Neural cell (in vitro differentiated cells): ENCODE measurements at regions not wholly inside any gene's neighbourhood (a gene's known extent, or its start where the extent isn't known, plus 50 kb on each side); places are given as distances from the start of the nearest gene placed in this dataset.

Experiments used
- H2AFZ ChIP-seq: fragments of 200-600, 300-800 bp; sonication (generic), shearing (Covaris generic); 2 replicates; pipeline ENCODE4 v1.6.0; 2014; ENCODE audit warnings: low read depth, mild to moderate bottlenecking, antibody characterized with exemption, low read length, moderate library complexity
- H3F3A ChIP-seq: fragments of 200-600 bp; shearing (Covaris generic); 2 replicates; pipeline ENCODE4 v1.6.1; 2016; ENCODE audit warnings: mild to moderate bottlenecking, moderate library complexity, mixed read lengths, antibody characterized with exemption, low read length; ENCODE audit not compliant: insufficient read depth, poor library complexity, severe bottlenecking
- H3K27ac ChIP-seq: fragments of 200-600, 300-800 bp; sonication (generic), shearing (Covaris generic); 2 replicates; pipeline ENCODE4 v1.5.1; 2014; ENCODE audit warnings: mild to moderate bottlenecking, low read length, moderate library complexity
- H3K27me3 ChIP-seq: fragments of 300-800, 200-600 bp; sonication (generic), shearing (Covaris generic); 2 replicates; pipeline ENCODE4 v1.6.0; 2014; ENCODE audit warnings: mild to moderate bottlenecking, low read depth, low read length, moderate library complexity; ENCODE audit not compliant: insufficient read depth
- H3K36me3 ChIP-seq: fragments of 300-800, 200-600 bp; sonication (generic), shearing (Covaris generic); 2 replicates; pipeline ENCODE4 v1.5.1; 2014; ENCODE audit warnings: mild to moderate bottlenecking, antibody characterized with exemption, low read length, moderate library complexity; ENCODE audit not compliant: insufficient read depth
- H3K4me2 ChIP-seq: fragments of 300-800, 200-600 bp; sonication (generic), shearing (Covaris generic); 2 replicates; pipeline ENCODE4 v1.6.0; 2014; ENCODE audit warnings: mild to moderate bottlenecking, low read length
- H3K4me3 ChIP-seq: fragments of 300-800, 200-600 bp; sonication (generic), shearing (Covaris generic); 2 replicates; pipeline ENCODE4 v1.5.1; 2014; ENCODE audit warnings: mild to moderate bottlenecking, low read length, moderate library complexity
- H3K79me2 ChIP-seq: fragments of 200-600 bp; shearing (Covaris generic); replicated peaks from 2 replicates; pipeline ENCODE4 v1.6.0; 2014; ENCODE audit warnings: mild to moderate bottlenecking, low read length, moderate library complexity; ENCODE audit not compliant: insufficient read depth
- H3K9ac ChIP-seq: fragments of 300-800, 200-600 bp; sonication (generic), shearing (Covaris generic); 2 replicates; pipeline ENCODE4 v1.6.1; 2016; ENCODE audit warnings: mild to moderate bottlenecking, low read length, mixed read lengths
- H3K9me2 ChIP-seq: fragments of 200-600 bp; shearing (Covaris generic); 2 replicates; pipeline ENCODE4 v1.6.1; 2016; ENCODE audit warnings: mild to moderate bottlenecking, low read length, mixed read lengths; ENCODE audit not compliant: insufficient read depth
- H3K9me3 ChIP-seq: fragments of 200-600, 300-800 bp; sonication (generic), shearing (Covaris generic); 2 replicates; pipeline ENCODE4 v1.6.1; 2016; ENCODE audit warnings: mild to moderate bottlenecking, mixed run types, low read length, moderate library complexity, mixed read lengths
- H4K20me1 ChIP-seq: fragments of 200-600 bp; shearing (Covaris generic); 2 replicates; pipeline ENCODE4 v1.6.1; 2016; ENCODE audit warnings: mild to moderate bottlenecking, mixed run types; ENCODE audit not compliant: insufficient read depth
- EP300 ChIP-seq: fragments of 450-650 bp; conservative IDR thresholded peaks from 2 replicates; pipeline ENCODE4 v1.6.1; 2014; ENCODE audit warnings: antibody characterized with exemption, mild to moderate bottlenecking, moderate library complexity; ENCODE audit not compliant: poor library complexity, severe bottlenecking
- EZH2 ChIP-seq: fragments of 200-600, 300-800 bp; shearing (Covaris generic), sonication (generic); IDR thresholded peaks from 2 replicates; pipeline ENCODE4 v1.6.1; 2014; ENCODE audit warnings: antibody characterized with exemption, low read length, borderline replicate concordance, mild to moderate bottlenecking; ENCODE audit not compliant: insufficient read depth, poor library complexity, severe bottlenecking
- MXI1 ChIP-seq: fragments of 450-650 bp; conservative IDR thresholded peaks from 2 replicates; pipeline ENCODE4 v1.6.1; 2014; ENCODE audit warnings: antibody characterized with exemption, mild to moderate bottlenecking; ENCODE audit not compliant: poor library complexity, severe bottlenecking
- POLR2AphosphoS5 ChIP-seq: IDR thresholded peaks from 2 replicates; pipeline ENCODE4 v1.6.1; 2012
- RAD21 ChIP-seq: fragments of 450-650 bp; conservative IDR thresholded peaks from 2 replicates; pipeline ENCODE4 v1.6.1; 2014; ENCODE audit warnings: antibody characterized with exemption, mild to moderate bottlenecking, moderate library complexity
- SMC3 ChIP-seq: fragments of 450-650 bp; conservative IDR thresholded peaks from 2 replicates; pipeline ENCODE4 v1.6.1; 2014; ENCODE audit warnings: antibody characterized with exemption, mild to moderate bottlenecking, moderate library complexity; ENCODE audit not compliant: poor library complexity
- TAF1 ChIP-seq: IDR thresholded peaks from 2 replicates; pipeline ENCODE4 v1.6.1; 2012; ENCODE audit warnings: low read depth
- TF ChIP-seq, protein P1 (sequence below): fragments of 450-650 bp; IDR thresholded peaks from 2 replicates; pipeline ENCODE4 v1.5.1; 2014; ENCODE audit warnings: antibody characterized with exemption, mild to moderate bottlenecking, moderate library complexity; ENCODE audit not compliant: poor library complexity, severe bottlenecking
- TF ChIP-seq, protein P2 (sequence below): IDR thresholded peaks from 2 replicates; pipeline ENCODE4 v1.6.1; 2012; ENCODE audit warnings: borderline replicate concordance

DNA sequence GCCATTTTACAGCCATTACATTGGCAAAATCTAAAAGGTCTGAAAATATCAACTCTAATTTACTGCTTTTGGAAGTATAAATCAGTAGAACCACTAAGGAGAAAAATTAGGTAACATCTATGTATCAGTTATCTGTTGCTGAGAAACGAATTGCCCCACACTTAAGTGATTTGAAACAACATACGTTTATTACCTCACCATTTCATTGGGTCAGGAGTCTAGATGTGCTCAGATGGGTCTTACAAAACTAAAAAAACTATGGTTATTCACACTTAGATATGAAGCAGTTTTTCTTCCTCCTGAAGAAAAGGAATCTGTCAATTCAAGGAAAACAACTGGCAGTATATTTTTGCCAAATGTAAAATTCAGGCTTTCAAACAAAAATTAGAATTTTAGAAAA, 80.1 kb upstream of the APBB1IP start:
- Histone ChIP-seq H3K36me3 (no peaks in the 10 kb centered on the region), H4K20me1 (no peaks in the 10 kb centered on the region), H3K79me2 (no peaks in the 10 kb centered on the region), H3K9me3 (no peaks in the 10 kb centered on the region), H3F3A (no peaks in the 10 kb centered on the region), H3K4me2 (no peak overlapping the region), H2AFZ (no peak overlapping the region), H3K4me3 (no peak overlapping the region), H3K27me3 (no peaks in the 10 kb centered on the region), H3K27ac (no peak overlapping the region), H3K9ac (no peak overlapping the region), H3K9me2 (no peaks in the 10 kb centered on the region)
- no peak for TF ChIP-seq EZH2
- TF ChIP-seq, protein P1, sequence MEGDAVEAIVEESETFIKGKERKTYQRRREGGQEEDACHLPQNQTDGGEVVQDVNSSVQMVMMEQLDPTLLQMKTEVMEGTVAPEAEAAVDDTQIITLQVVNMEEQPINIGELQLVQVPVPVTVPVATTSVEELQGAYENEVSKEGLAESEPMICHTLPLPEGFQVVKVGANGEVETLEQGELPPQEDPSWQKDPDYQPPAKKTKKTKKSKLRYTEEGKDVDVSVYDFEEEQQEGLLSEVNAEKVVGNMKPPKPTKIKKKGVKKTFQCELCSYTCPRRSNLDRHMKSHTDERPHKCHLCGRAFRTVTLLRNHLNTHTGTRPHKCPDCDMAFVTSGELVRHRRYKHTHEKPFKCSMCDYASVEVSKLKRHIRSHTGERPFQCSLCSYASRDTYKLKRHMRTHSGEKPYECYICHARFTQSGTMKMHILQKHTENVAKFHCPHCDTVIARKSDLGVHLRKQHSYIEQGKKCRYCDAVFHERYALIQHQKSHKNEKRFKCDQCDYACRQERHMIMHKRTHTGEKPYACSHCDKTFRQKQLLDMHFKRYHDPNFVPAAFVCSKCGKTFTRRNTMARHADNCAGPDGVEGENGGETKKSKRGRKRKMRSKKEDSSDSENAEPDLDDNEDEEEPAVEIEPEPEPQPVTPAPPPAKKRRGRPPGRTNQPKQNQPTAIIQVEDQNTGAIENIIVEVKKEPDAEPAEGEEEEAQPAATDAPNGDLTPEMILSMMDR: no peak
- TF ChIP-seq RAD21: no peak
- TF ChIP-seq SMC3: no peak
- TF ChIP-seq TAF1: no peak
- no peak for TF ChIP-seq POLR2AphosphoS5

DNA sequence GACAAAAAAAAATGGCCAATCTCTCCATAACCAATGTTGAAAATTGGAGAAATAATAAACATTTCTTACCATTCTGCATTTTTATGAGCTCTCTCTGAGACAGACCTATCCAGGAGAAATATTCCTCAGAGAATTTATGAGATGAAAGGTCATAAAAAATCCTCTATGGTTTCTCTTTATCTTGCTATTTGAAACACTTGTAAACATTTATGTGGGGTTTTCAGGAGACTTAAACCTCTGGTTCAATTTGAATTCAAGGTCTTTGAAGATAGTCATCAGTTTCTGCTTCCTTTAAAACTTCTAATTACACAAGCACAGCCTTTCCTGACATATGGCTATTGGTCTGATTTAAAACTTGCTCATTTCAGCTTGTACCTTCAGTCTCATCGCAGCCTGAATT, 78.5 kb upstream of the APBB1IP start:
- no peaks in the 10 kb centered on the region for H3K9me3 ChIP-seq
- no peak for TF ChIP-seq SMC3
- no peak for TF ChIP-seq TAF1
- TF ChIP-seq POLR2AphosphoS5: no peak
- H4K20me1 ChIP-seq: no peaks in the 10 kb centered on the region
- no peak overlapping the region for H3K4me2 ChIP-seq
- H3F3A ChIP-seq: no peaks in the 10 kb centered on the region
- no peak overlapping the region for H2AFZ ChIP-seq
- no peaks in the 10 kb centered on the region for H3K9me2 ChIP-seq
- H3K27me3 ChIP-seq: no peaks in the 10 kb centered on the region
- no peak overlapping the region for H3K27ac ChIP-seq
- no peaks in the 10 kb centered on the region for H3K36me3 ChIP-seq
- no peak overlapping the region for H3K9ac ChIP-seq
- no peaks in the 10 kb centered on the region for H3K79me2 ChIP-seq
- H3K4me3 ChIP-seq: no peak overlapping the region

DNA sequence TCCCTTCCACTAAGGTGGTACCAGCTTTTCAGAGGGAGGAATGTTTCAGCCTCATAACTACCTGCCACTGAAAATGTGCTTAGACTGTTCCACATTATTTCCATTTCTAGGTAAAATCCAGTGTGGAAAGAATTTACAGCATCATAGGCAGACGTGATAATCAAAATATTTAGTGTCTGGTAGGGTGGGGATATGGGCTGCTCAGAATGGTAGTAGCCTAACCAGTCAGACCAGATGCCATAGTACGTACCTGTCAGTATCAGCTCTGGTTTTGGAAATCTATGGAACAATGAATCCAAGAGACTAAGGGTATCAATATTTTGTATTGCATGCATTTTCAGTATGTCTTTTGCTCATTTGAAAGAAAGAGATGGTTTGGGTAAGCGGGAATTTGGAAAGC, 76.8 kb upstream of the APBB1IP start:
- Histone ChIP-seq H3K36me3 (no peaks in the 10 kb centered on the region), H3K9ac (no peak overlapping the region), H3K27me3 (no peaks in the 10 kb centered on the region), H3K9me2 (no peaks in the 10 kb centered on the region), H2AFZ (no peak overlapping the region), H3K9me3 (no peaks in the 10 kb centered on the region), H3F3A (no peaks in the 10 kb centered on the region), H3K79me2 (no peaks in the 10 kb centered on the region), H4K20me1 (no peaks in the 10 kb centered on the region), H3K4me3 (no peak overlapping the region), H3K27ac (no peak overlapping the region), H3K4me2 (no peak overlapping the region)
- TF ChIP-seq TAF1 (no peak), MXI1 (no peak), EP300 (no peak), SMC3 (no peak), POLR2AphosphoS5 (no peak), EZH2 (no peak), RAD21 (no peak)
- TF ChIP-seq, protein P1: no peak
- TF ChIP-seq, protein P2, sequence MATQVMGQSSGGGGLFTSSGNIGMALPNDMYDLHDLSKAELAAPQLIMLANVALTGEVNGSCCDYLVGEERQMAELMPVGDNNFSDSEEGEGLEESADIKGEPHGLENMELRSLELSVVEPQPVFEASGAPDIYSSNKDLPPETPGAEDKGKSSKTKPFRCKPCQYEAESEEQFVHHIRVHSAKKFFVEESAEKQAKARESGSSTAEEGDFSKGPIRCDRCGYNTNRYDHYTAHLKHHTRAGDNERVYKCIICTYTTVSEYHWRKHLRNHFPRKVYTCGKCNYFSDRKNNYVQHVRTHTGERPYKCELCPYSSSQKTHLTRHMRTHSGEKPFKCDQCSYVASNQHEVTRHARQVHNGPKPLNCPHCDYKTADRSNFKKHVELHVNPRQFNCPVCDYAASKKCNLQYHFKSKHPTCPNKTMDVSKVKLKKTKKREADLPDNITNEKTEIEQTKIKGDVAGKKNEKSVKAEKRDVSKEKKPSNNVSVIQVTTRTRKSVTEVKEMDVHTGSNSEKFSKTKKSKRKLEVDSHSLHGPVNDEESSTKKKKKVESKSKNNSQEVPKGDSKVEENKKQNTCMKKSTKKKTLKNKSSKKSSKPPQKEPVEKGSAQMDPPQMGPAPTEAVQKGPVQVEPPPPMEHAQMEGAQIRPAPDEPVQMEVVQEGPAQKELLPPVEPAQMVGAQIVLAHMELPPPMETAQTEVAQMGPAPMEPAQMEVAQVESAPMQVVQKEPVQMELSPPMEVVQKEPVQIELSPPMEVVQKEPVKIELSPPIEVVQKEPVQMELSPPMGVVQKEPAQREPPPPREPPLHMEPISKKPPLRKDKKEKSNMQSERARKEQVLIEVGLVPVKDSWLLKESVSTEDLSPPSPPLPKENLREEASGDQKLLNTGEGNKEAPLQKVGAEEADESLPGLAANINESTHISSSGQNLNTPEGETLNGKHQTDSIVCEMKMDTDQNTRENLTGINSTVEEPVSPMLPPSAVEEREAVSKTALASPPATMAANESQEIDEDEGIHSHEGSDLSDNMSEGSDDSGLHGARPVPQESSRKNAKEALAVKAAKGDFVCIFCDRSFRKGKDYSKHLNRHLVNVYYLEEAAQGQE: no peak
